Chondrocyte (in vitro differentiated cells): ENCODE measurements at regions not wholly inside any gene's neighbourhood (a gene's known extent, or its start where the extent isn't known, plus 50 kb on each side); places are given as distances from the start of the nearest gene placed in this dataset.

Experiments
- DNase-seq: peaks from one replicate; pipeline ENCODE4 v3.0.0; 2021; ENCODE audit warnings: mixed read lengths, low spot score
- H3K27ac Mint-ChIP-seq: one replicate; pipeline ENCODE4 v1.8.0; 2021; ENCODE audit warnings: mild to moderate bottlenecking, moderate library complexity, mixed read lengths; ENCODE audit not compliant: unreplicated experiment
- H3K27me3 Mint-ChIP-seq: 2 replicates; pipeline ENCODE4 v1.8.0; 2021; ENCODE audit warnings: low read depth, mixed read lengths
- H3K36me3 Mint-ChIP-seq: 2 replicates; pipeline ENCODE4 v1.8.0; 2021; ENCODE audit warnings: low read depth, mixed read lengths
- H3K4me1 Mint-ChIP-seq: 2 replicates; pipeline ENCODE4 v1.8.0; 2021; ENCODE audit warnings: low read depth, mild to moderate bottlenecking, mixed read lengths
- H3K4me3 Mint-ChIP-seq: one replicate; pipeline ENCODE4 v1.8.0; 2021; ENCODE audit warnings: mild to moderate bottlenecking, moderate library complexity, mixed read lengths; ENCODE audit not compliant: unreplicated experiment
- H3K9me3 Mint-ChIP-seq: 2 replicates; pipeline ENCODE4 v1.8.0; 2021; ENCODE audit warnings: low read depth, mixed read lengths
- TF ChIP-seq, protein P1 (sequence below): fragments of 200-600 bp; sonication (generic); IDR thresholded peaks from 2 replicates; pipeline ENCODE4 v1.5.0; 2021; ENCODE audit warnings: antibody characterized with exemption, mild to moderate bottlenecking, moderate library complexity

- H3K27me3 Mint-ChIP-seq: no peaks in the 10 kb centered on the region
- no peak for DNase-seq
- TF ChIP-seq, protein P1, sequence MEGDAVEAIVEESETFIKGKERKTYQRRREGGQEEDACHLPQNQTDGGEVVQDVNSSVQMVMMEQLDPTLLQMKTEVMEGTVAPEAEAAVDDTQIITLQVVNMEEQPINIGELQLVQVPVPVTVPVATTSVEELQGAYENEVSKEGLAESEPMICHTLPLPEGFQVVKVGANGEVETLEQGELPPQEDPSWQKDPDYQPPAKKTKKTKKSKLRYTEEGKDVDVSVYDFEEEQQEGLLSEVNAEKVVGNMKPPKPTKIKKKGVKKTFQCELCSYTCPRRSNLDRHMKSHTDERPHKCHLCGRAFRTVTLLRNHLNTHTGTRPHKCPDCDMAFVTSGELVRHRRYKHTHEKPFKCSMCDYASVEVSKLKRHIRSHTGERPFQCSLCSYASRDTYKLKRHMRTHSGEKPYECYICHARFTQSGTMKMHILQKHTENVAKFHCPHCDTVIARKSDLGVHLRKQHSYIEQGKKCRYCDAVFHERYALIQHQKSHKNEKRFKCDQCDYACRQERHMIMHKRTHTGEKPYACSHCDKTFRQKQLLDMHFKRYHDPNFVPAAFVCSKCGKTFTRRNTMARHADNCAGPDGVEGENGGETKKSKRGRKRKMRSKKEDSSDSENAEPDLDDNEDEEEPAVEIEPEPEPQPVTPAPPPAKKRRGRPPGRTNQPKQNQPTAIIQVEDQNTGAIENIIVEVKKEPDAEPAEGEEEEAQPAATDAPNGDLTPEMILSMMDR: no peak
Measured at GRCh38 chr5:89289604-89290003, 406.6 kb upstream of the MEF2C start.

DNA sequence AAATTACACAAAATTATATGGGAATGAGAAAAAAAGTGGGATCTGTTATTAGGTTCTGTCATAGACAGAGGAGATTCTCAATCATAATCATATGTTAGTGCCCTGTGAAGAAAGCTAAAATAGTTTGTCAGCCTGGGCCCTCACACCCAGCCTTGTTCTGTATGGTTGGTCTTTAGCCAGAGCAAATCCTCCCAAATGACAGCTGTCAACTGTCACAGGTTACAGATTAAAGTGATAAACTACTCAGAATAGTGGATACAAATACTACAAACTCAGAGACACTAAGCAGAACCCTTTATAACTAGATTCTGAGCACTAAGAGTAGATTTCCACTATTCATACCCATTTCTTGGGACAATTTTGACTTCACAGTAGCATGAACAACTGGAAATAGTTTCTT, 405.0 kb upstream of the MEF2C start:
- TF ChIP-seq, protein P1: no peak
- H3K9me3 Mint-ChIP-seq: no peaks in the 10 kb centered on the region
- no peak overlapping the region for H3K4me3 Mint-ChIP-seq
- peaks cover 12% of the 10 kb centered on the region for H3K4me1 Mint-ChIP-seq
- H3K36me3 Mint-ChIP-seq: no peaks in the 10 kb centered on the region
- H3K27ac Mint-ChIP-seq: no peak overlapping the region
- no peak for DNase-seq
- no peaks in the 10 kb centered on the region for H3K27me3 Mint-ChIP-seq

More at GRCh38 chr5:89289604-89290003, 406.6 kb upstream of the MEF2C start:
- Mint-ChIP-seq H3K27ac (no peak overlapping the region), H3K36me3 (no peaks in the 10 kb centered on the region), H3K9me3 (no peaks in the 10 kb centered on the region), H3K4me1 (peaks cover 9% of the 10 kb centered on the region), H3K4me3 (no peak overlapping the region)

- TF ChIP-seq, protein P1: no peak
- Mint-ChIP-seq H3K36me3 (no peaks in the 10 kb centered on the region), H3K27me3 (no peaks in the 10 kb centered on the region), H3K27ac (no peak overlapping the region), H3K9me3 (no peaks in the 10 kb centered on the region), H3K4me3 (no peak overlapping the region), H3K4me1 (peaks cover 27% of the 10 kb centered on the region)
- no peak for DNase-seq
Measured at GRCh38 chr5:89286320-89286719, 403.3 kb upstream of the MEF2C start.

- Mint-ChIP-seq H3K27me3 (no peaks in the 10 kb centered on the region), H3K27ac (no peak overlapping the region), H3K4me1 (peaks cover 19% of the 10 kb centered on the region), H3K36me3 (no peaks in the 10 kb centered on the region), H3K4me3 (no peak overlapping the region), H3K9me3 (no peaks in the 10 kb centered on the region)
- no peak for DNase-seq
- TF ChIP-seq, protein P1: no peak
Measured at GRCh38 chr5:89283728-89284493, 400.9 kb upstream of the MEF2C start.

DNA sequence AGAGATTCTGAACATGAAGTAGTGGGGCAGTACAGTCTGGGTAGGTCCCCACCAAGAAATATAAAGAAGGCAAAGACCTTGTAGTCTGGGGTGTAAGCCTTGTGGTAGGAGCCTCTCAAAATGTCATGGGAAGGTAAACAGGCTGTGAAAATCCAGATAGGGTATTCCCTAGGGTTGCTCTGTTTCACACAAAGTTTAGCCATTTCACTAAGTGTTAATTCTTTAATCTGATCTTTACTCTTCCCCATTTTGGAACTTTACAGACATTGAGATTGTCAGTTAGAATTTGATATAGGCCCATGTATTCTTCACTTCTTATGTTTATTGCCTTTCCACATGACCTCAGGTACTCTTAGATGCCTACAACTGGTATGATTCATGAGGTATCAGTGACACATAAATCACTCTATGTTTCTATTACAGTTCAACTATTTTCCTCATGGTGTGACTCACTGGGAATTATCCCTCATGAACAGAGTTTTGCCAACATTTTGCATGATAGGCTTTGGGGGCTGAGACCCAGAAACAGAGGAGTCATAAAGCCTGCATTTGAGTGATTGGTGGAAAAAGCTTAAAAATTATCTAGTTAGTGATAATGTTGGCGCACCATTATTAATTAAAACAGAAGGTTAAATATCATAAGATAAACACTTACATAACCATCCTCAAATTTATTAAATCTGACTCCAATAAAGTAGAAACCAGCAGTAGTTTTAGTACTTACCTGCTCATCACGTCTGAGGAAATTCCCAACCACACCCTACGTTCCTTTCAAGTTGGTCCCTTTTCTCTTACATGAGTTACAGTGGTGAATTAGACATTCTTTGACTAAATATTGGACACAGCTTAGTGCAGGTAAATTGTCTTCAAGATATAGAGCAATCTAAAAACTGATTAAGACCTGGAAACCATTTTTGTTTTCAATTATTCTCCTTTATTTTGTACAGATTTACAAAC, 399.8 kb upstream of the MEF2C start:
- Mint-ChIP-seq H3K4me3 (no peak overlapping the region), H3K4me1 (peaks cover 28% of the 10 kb centered on the region), H3K27ac (peak overlapping the region; percentile 3), H3K36me3 (no peaks in the 10 kb centered on the region), H3K9me3 (no peaks in the 10 kb centered on the region), H3K27me3 (no peaks in the 10 kb centered on the region)
- TF ChIP-seq, protein P1: no peak
- no peak for DNase-seq
